Epithelial cell of proximal tubule (primary cell): ENCODE measurements at regions not wholly inside any gene's neighbourhood (a gene's known extent, or its start where the extent isn't known, plus 50 kb on each side); places are given as distances from the start of the nearest gene placed in this dataset.

Experiments used
- DNase-seq: peaks from one replicate; pipeline ENCODE4 v3.0.0-alpha.2; 2011; ENCODE audit warnings: low read depth
- H3K4me3 ChIP-seq: 2 replicates; pipeline ENCODE4 v1.5.1; 2011; ENCODE audit warnings: low read depth, mild to moderate bottlenecking, low read length
- CTCF ChIP-seq: conservative IDR thresholded peaks from 2 replicates; pipeline ENCODE4 v1.5.1; 2012; ENCODE audit warnings: low read depth, mild to moderate bottlenecking, low read length

GRCh38 chr20:16877053-16877554, 128.9 kb downstream of the OTOR start:
- no peak overlapping the region for H3K4me3 ChIP-seq
- TF ChIP-seq CTCF = no peak
- DNase-seq = no peak

- DNase-seq = no peak
- no peak for TF ChIP-seq CTCF
- no peak overlapping the region for H3K4me3 ChIP-seq
Observed at GRCh38 chr20:16885746-16886145, 137.6 kb downstream of the OTOR start.

- TF ChIP-seq CTCF = no peak
- no peak overlapping the region for H3K4me3 ChIP-seq
- no peak for DNase-seq
Observed at GRCh38 chr20:16898433-16898832, 150.3 kb downstream of the OTOR start.

- no peak for TF ChIP-seq CTCF
- H3K4me3 ChIP-seq = no peak overlapping the region
- DNase-seq = no peak
Observed at GRCh38 chr20:16902662-16903061, 154.5 kb downstream of the OTOR start.

- DNase-seq = no peak
- H3K4me3 ChIP-seq = no peak overlapping the region
- TF ChIP-seq CTCF = peak; percentile 29
Observed at GRCh38 chr20:16904751-16905150, 156.6 kb downstream of the OTOR start.

GRCh38 chr20:16914277-16914676, 166.1 kb downstream of the OTOR start:
- no peak for TF ChIP-seq CTCF
- H3K4me3 ChIP-seq = no peak overlapping the region
- no peak for DNase-seq

GRCh38 chr20:16916165-16916564, 168.0 kb downstream of the OTOR start:
- no peak overlapping the region for H3K4me3 ChIP-seq
- no peak for TF ChIP-seq CTCF
- DNase-seq = no peak
